ENCODE measurements at regions not wholly inside any gene's neighbourhood (a gene's known extent, or its start where the extent isn't known, plus 50 kb on each side); places are given as distances from the start of the nearest gene placed in this dataset.

GRCh38 chr2:157053876-157054275, 203.6 kb upstream of the GALNT5 start:
- H3K4me2 ChIP-seq (ENCODE audit: low read length), result no peak overlapping the region
- intact Hi-C loops (cut with micrococcal nuclease; ENCODE audit: unreplicated experiment), result no loop called here
- H3K9me2 ChIP-seq (ENCODE audit: insufficient read depth, low read length), result no peaks in the 10 kb centered on the region
- no peak overlapping the region for H3K4me3 ChIP-seq (ENCODE audit: low read depth, low read length, poor library complexity, severe bottlenecking)
- ChIA-PET CTCF (ENCODE audit: unreplicated experiment) (no interaction called here), POLR2A (interaction anchor here (0.6 to 0.8 kb wide), 2 partner anchors 9 to 119 kb away, joined by 3 read pairs; no protein-coding TSS in a partner anchor)
- no peak overlapping the region for H2AFZ ChIP-seq (ENCODE audit: low read length)
- no TSS peak for BruUV-seq (replicated peaks)
- TF ChIP-seq EZH2phosphoT487 (IDR thresholded peaks at IDR 0.05; ENCODE audit: borderline replicate concordance, low read depth, low read length), result no peak
- TF ChIP-seq CTCF (conservative IDR thresholded peaks at IDR 0.05; ENCODE audit: low read length), result no peak
- no peak overlapping the region for H3K27ac ChIP-seq (ENCODE audit: low read depth, low read length, poor library complexity, severe bottlenecking)
- H3K79me2 ChIP-seq (ENCODE audit: insufficient read depth, low read depth, low read length), result no peaks in the 10 kb centered on the region
- no peaks in the 10 kb centered on the region for H4K20me1 ChIP-seq (ENCODE audit: insufficient read depth, low read length)
- H3K4me1 ChIP-seq (ENCODE audit: insufficient read depth, low read length, poor library complexity, severe bottlenecking), result no peaks in the 10 kb centered on the region
- no peaks in the 10 kb centered on the region for H3K9me3 ChIP-seq (ENCODE audit: low read length)
- no peaks in the 10 kb centered on the region for H3K36me3 ChIP-seq (ENCODE audit: insufficient read depth, low read length)
- no peak for DNase-seq (ENCODE audit: low spot score)

- Histone ChIP-seq H3K9me2 (ENCODE audit: insufficient read depth, low read length) (no peaks in the 10 kb centered on the region), H3K27ac (ENCODE audit: low read depth, low read length, poor library complexity, severe bottlenecking) (no peak overlapping the region), H3K79me2 (ENCODE audit: insufficient read depth, low read depth, low read length) (no peaks in the 10 kb centered on the region), H2AFZ (ENCODE audit: low read length) (no peak overlapping the region), H3K36me3 (ENCODE audit: insufficient read depth, low read length) (no peaks in the 10 kb centered on the region), H3K9me3 (ENCODE audit: low read length) (no peaks in the 10 kb centered on the region), H4K20me1 (ENCODE audit: insufficient read depth, low read length) (no peaks in the 10 kb centered on the region), H3K4me1 (ENCODE audit: insufficient read depth, low read length, poor library complexity, severe bottlenecking) (no peaks in the 10 kb centered on the region), H3K4me3 (ENCODE audit: low read depth, low read length, poor library complexity, severe bottlenecking) (no peak overlapping the region), H3K4me2 (ENCODE audit: low read length) (no peak overlapping the region)
- TF ChIP-seq CTCF (conservative IDR thresholded peaks at IDR 0.05; ENCODE audit: low read length) (peak; percentile 76), EZH2phosphoT487 (IDR thresholded peaks at IDR 0.05; ENCODE audit: borderline replicate concordance, low read depth, low read length) (no peak)
- POLR2A ChIA-PET, result no interaction called here
- peak; percentile 3 for DNase-seq (ENCODE audit: low spot score)
- intact Hi-C loops (cut with micrococcal nuclease; ENCODE audit: unreplicated experiment), result no loop called here
- BruUV-seq (replicated peaks), result no TSS peak
- CTCF ChIA-PET (ENCODE audit: unreplicated experiment), result no interaction called here
These were observed 201.8 kb upstream of the GALNT5 start for GRCh38 chr2:157055660-157056199.

- Histone ChIP-seq H3K27ac (ENCODE audit: low read depth, low read length, poor library complexity, severe bottlenecking) (no peak overlapping the region), H2AFZ (ENCODE audit: low read length) (no peak overlapping the region), H3K36me3 (ENCODE audit: insufficient read depth, low read length) (no peaks in the 10 kb centered on the region), H3K4me2 (ENCODE audit: low read length) (no peak overlapping the region), H3K4me3 (ENCODE audit: low read depth, low read length, poor library complexity, severe bottlenecking) (no peak overlapping the region), H3K4me1 (ENCODE audit: insufficient read depth, low read length, poor library complexity, severe bottlenecking) (no peaks in the 10 kb centered on the region), H3K9me3 (ENCODE audit: low read length) (no peaks in the 10 kb centered on the region), H3K79me2 (ENCODE audit: insufficient read depth, low read depth, low read length) (no peaks in the 10 kb centered on the region), H3K9me2 (ENCODE audit: insufficient read depth, low read length) (no peaks in the 10 kb centered on the region), H4K20me1 (ENCODE audit: insufficient read depth, low read length) (no peaks in the 10 kb centered on the region)
- DNase-seq (ENCODE audit: low spot score), result no peak
- ChIA-PET POLR2A (no interaction called here), CTCF (ENCODE audit: unreplicated experiment) (no interaction called here)
- TF ChIP-seq EZH2phosphoT487 (IDR thresholded peaks at IDR 0.05; ENCODE audit: borderline replicate concordance, low read depth, low read length) (no peak), CTCF (conservative IDR thresholded peaks at IDR 0.05; ENCODE audit: low read length) (no peak)
- intact Hi-C loops (cut with micrococcal nuclease; ENCODE audit: unreplicated experiment), result no loop called here
- BruUV-seq (replicated peaks), result no TSS peak
These were observed 201.3 kb upstream of the GALNT5 start for GRCh38 chr2:157056200-157056676.

Measured in OCI-LY7 (cell line).